Kidney (tissue), 13 donors: ENCODE measurements at regions not wholly inside any gene's neighbourhood (a gene's known extent, or its start where the extent isn't known, plus 50 kb on each side); places are given as distances from the start of the nearest gene placed in this dataset.

Source experiments
- DNase-seq, 5 donors: peaks; one replicate each; pipeline ENCODE4 v3.0.0-alpha.2; 2013 to 2020
- FAIRE-seq: peaks from 2 replicates; lab custom pipeline; 2012; peaks lifted over from hg19 to GRCh38; lab: Jason Lieb, UNC
- H3K27ac ChIP-seq, 2 donors: one replicate each; pipeline ENCODE4 v1.7.0; 2013; ENCODE audit warnings: low read depth in 2 of 2, low read length in 2 of 2, inconsistent platforms in 1 of 2
- H3K27me3 ChIP-seq: one replicate; pipeline ENCODE4 v1.7.1; 2013; ENCODE audit warnings: low read length, inconsistent platforms; ENCODE audit not compliant: control insufficient read depth, insufficient read depth
- H3K36me3 ChIP-seq, 3 donors: one replicate each; pipeline versions ENCODE4 v1.7.0 to v1.7.1; 2013; ENCODE audit warnings: low read length in 3 of 3, control low read depth in 1 of 3, inconsistent platforms in 1 of 3; ENCODE audit not compliant: insufficient read depth in 3 of 3, control insufficient read depth in 2 of 3
- H3K4me1 ChIP-seq, 3 donors: one replicate each; pipeline versions ENCODE4 v1.7.0 to v1.7.1; 2013; ENCODE audit warnings: low read length in 3 of 3, inconsistent platforms in 1 of 3, low read depth in 1 of 3; ENCODE audit not compliant: control insufficient read depth in 2 of 3, insufficient read depth in 2 of 3
- H3K4me3 ChIP-seq, 3 donors: one replicate each; pipeline versions ENCODE4 v1.7.0 to v1.8.1; 2013; ENCODE audit warnings: low read length in 3 of 3, control low read depth in 1 of 3, inconsistent platforms in 1 of 3
- H3K9ac ChIP-seq, 3 donors: one replicate each; pipeline versions ENCODE4 v1.7.0 to v1.7.1; 2013; ENCODE audit warnings: low read length in 3 of 3, control low read depth in 1 of 3, inconsistent platforms in 1 of 3
- H3K9me3 ChIP-seq, 3 donors: one replicate each; pipeline versions ENCODE4 v1.7.0 to v1.7.1; 2013; ENCODE audit warnings: low read length in 3 of 3, control low read depth in 1 of 3, inconsistent platforms in 1 of 3; ENCODE audit not compliant: control insufficient read depth in 2 of 3, insufficient read depth in 1 of 3
- CTCF ChIP-seq: IDR thresholded peaks from 3 replicates; pipeline ENCODE4 v1.5.1; 2012; ENCODE audit warnings: mild to moderate bottlenecking, moderate library complexity, borderline replicate concordance; ENCODE audit not compliant: insufficient read depth; ENCODE audit errors: extremely low read depth
- intact Hi-C: fragments of 100-400 bp; cut with DNase I; formaldehyde crosslinking; loops from one replicate; pipeline ENCODE4 v1.11.1; 2022
- donor health status: control.
- donor health status: control.
- donor health status: control.
- donor health status: control.
- donor health status: control.
- donor health status: DM: yes; HTN: yes; CAD: no.
- donor health status: Normal renal cell carcinoma (clear cell type).

GRCh38 chr16:25419681-25420080, 162.0 kb upstream of the ZKSCAN2 start:
- Histone ChIP-seq H3K27me3 (no peaks in the 10 kb centered on the region), H3K9ac (no peak overlapping the region), H3K9me3 (no peaks in the 10 kb centered on the region), H3K36me3 (no peaks in the 10 kb centered on the region), H3K4me1 (no peaks in the 10 kb centered on the region), H3K27ac (no peak overlapping the region), H3K4me3 (no peak overlapping the region)
- TF ChIP-seq CTCF = no peak
- no peak for DNase-seq
- intact Hi-C loops = no loop called here
- FAIRE-seq = no peak

- intact Hi-C loops = no loop called here
- Histone ChIP-seq H3K9ac (no peak overlapping the region), H3K9me3 (no peaks in the 10 kb centered on the region), H3K4me1 (no peaks in the 10 kb centered on the region), H3K27me3 (no peaks in the 10 kb centered on the region), H3K36me3 (no peaks in the 10 kb centered on the region), H3K4me3 (no peak overlapping the region), H3K27ac (no peak overlapping the region)
- DNase-seq = no peak
- no peak for FAIRE-seq
- TF ChIP-seq CTCF = no peak
These were observed 161.5 kb upstream of the ZKSCAN2 start for GRCh38 chr16:25419153-25419552.

- Histone ChIP-seq H3K27me3 (no peaks in the 10 kb centered on the region), H3K36me3 (no peaks in the 10 kb centered on the region), H3K4me3 (no peak overlapping the region), H3K9ac (no peak overlapping the region), H3K4me1 (no peaks in the 10 kb centered on the region), H3K27ac (no peak overlapping the region), H3K9me3 (no peaks in the 10 kb centered on the region)
- FAIRE-seq = no peak
- no peak for TF ChIP-seq CTCF
- intact Hi-C loops = no loop called here
- no peak for DNase-seq
These were observed 158.4 kb upstream of the ZKSCAN2 start for GRCh38 chr16:25416002-25416401.

- no peak overlapping the region for H3K27ac ChIP-seq
- DNase-seq (no peak), FAIRE-seq (no peak)
- no peak overlapping the region for H3K4me3 ChIP-seq
- no peak for TF ChIP-seq CTCF
- H3K27me3 ChIP-seq = no peaks in the 10 kb centered on the region
- no peaks in the 10 kb centered on the region for H3K9me3 ChIP-seq
- H3K9ac ChIP-seq = no peak overlapping the region
- no peaks in the 10 kb centered on the region for H3K36me3 ChIP-seq
- H3K4me1 ChIP-seq = no peaks in the 10 kb centered on the region
- intact Hi-C loops = no loop called here
These were observed 156.3 kb upstream of the ZKSCAN2 start for GRCh38 chr16:25413975-25414374.
